Keratinocyte (primary cell): ENCODE measurements at regions not wholly inside any gene's neighbourhood (a gene's known extent, or its start where the extent isn't known, plus 50 kb on each side); places are given as distances from the start of the nearest gene placed in this dataset.

ENCODE experiments used
- EZH2 ChIP-seq: IDR thresholded peaks from one replicate; pipeline ENCODE4 v1.6.1; 2012; ENCODE audit warnings: inconsistent platforms, mild to moderate bottlenecking, low read length, moderate library complexity
- TF ChIP-seq, protein P1 (sequence below), 3 experiments: IDR thresholded peaks in 1 of 3; conservative IDR thresholded peaks in 1 of 3; optimal IDR thresholded peaks in 1 of 3; 2 replicates in 2 of 3; 3 replicates in 1 of 3; pipeline versions ENCODE3 to v1.5.1; 2011; ENCODE audit warnings: low read length in 3 of 3, mild to moderate bottlenecking in 3 of 3, moderate library complexity in 2 of 3, control low read depth in 1 of 3, inconsistent platforms in 1 of 3; ENCODE audit not compliant: insufficient read depth in 2 of 3; ENCODE audit errors: extremely low read depth in 1 of 3

GRCh38 chr12:80045594-80045993, 53.7 kb upstream of the OTOGL start:
- TF ChIP-seq EZH2 = no peak
- TF ChIP-seq, protein P1, sequence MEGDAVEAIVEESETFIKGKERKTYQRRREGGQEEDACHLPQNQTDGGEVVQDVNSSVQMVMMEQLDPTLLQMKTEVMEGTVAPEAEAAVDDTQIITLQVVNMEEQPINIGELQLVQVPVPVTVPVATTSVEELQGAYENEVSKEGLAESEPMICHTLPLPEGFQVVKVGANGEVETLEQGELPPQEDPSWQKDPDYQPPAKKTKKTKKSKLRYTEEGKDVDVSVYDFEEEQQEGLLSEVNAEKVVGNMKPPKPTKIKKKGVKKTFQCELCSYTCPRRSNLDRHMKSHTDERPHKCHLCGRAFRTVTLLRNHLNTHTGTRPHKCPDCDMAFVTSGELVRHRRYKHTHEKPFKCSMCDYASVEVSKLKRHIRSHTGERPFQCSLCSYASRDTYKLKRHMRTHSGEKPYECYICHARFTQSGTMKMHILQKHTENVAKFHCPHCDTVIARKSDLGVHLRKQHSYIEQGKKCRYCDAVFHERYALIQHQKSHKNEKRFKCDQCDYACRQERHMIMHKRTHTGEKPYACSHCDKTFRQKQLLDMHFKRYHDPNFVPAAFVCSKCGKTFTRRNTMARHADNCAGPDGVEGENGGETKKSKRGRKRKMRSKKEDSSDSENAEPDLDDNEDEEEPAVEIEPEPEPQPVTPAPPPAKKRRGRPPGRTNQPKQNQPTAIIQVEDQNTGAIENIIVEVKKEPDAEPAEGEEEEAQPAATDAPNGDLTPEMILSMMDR (optimal IDR thresholded peaks at IDR 0.05 in 1 of 3, IDR thresholded peaks at IDR 0.05 in 1 of 3, conservative IDR thresholded peaks at IDR 0.05 in 1 of 3; ENCODE audit: extremely low read depth in 1 of 3, insufficient read depth in 2 of 3, low read length in 3 of 3) = no peak
